GM19035 (cell line): ENCODE measurements at regions not wholly inside any gene's neighbourhood (a gene's known extent, or its start where the extent isn't known, plus 50 kb on each side); places are given as distances from the start of the nearest gene placed in this dataset.
"Not testable (repeated sequence)": the region's sequence is repeated elsewhere in the genome, so short reads cannot be mapped to it uniquely, and the experiment has no call there.

Experiments used
- ATAC-seq: cut with Tn5 transposase; IDR thresholded peaks from one replicate; pipeline ENCODE4 v1.9.1; 2021; ENCODE audit not compliant: unreplicated experiment

GRCh38 chr2:175688243-175688642, 313.8 kb downstream of the LNPK start:
- ATAC-seq: no peak

- ATAC-seq: no peak
These were observed 314.6 kb downstream of the LNPK start for GRCh38 chr2:175687465-175687864.

- ATAC-seq: no peak
These were observed 316.1 kb downstream of the LNPK start for GRCh38 chr2:175686002-175686401.

- ATAC-seq: no peak
These were observed 317.6 kb downstream of the LNPK start for GRCh38 chr2:175684466-175684865.

- no peak for ATAC-seq
These were observed 322.3 kb downstream of the LNPK start for GRCh38 chr2:175679728-175680127.

- no peak for ATAC-seq
These were observed 322.8 kb downstream of the LNPK start for GRCh38 chr2:175679231-175679630.

GRCh38 chr2:175677880-175678279, 324.2 kb downstream of the LNPK start:
- no peak for ATAC-seq

- no peak for ATAC-seq
These were observed 325.3 kb downstream of the LNPK start for GRCh38 chr2:175676813-175677212.

GRCh38 chr2:175668804-175669203, 333.3 kb downstream of the LNPK start:
- not testable (repeated sequence) for ATAC-seq

GRCh38 chr2:175662335-175662734, 339.7 kb downstream of the LNPK start:
- no peak for ATAC-seq

GRCh38 chr2:175648577-175649063, 353.4 kb downstream of the LNPK start:
- no peak for ATAC-seq

- ATAC-seq: no peak
These were observed 355.0 kb downstream of the LNPK start for GRCh38 chr2:175647058-175647457.

GRCh38 chr2:175640655-175641054, 361.4 kb downstream of the LNPK start:
- ATAC-seq: no peak

- ATAC-seq: no peak
These were observed 368.8 kb downstream of the LNPK start for GRCh38 chr2:175633227-175633626.

- ATAC-seq: no peak
These were observed 370.8 kb downstream of the LNPK start for GRCh38 chr2:175631245-175631623.

- ATAC-seq: no peak
These were observed 371.5 kb downstream of the LNPK start for GRCh38 chr2:175630280-175631244.

- ATAC-seq: no peak
These were observed 373.8 kb downstream of the LNPK start for GRCh38 chr2:175628243-175628642.

GRCh38 chr2:175627405-175627804, 374.7 kb downstream of the LNPK start:
- ATAC-seq: no peak

GRCh38 chr2:175626796-175627195, 375.3 kb downstream of the LNPK start:
- no peak for ATAC-seq

- ATAC-seq: no peak
These were observed 377.3 kb downstream of the LNPK start for GRCh38 chr2:175624785-175625184.

- no peak for ATAC-seq
These were observed 377.8 kb downstream of the LNPK start for GRCh38 chr2:175624211-175624761.

- no peak for ATAC-seq
These were observed 380.2 kb downstream of the LNPK start for GRCh38 chr2:175621821-175622220.
